ENCODE measurements at regions not wholly inside any gene's neighbourhood (a gene's known extent, or its start where the extent isn't known, plus 50 kb on each side); places are given as distances from the start of the nearest gene placed in this dataset.

GRCh38 chr7:67523713-67524112 lies 527.1 kb downstream of the TYW1 start:
- no peak for TF ChIP-seq CTCF (IDR thresholded peaks at IDR 0.05)
- no peak for TF ChIP-seq POLR2A (IDR thresholded peaks at IDR 0.05; ENCODE audit: low read depth)
- no peak for TF ChIP-seq EP300 (IDR thresholded peaks at IDR 0.05)

All from esophagus muscularis mucosa (tissue), 4 donors.